AG09309 (cell line): ENCODE measurements at regions not wholly inside any gene's neighbourhood (a gene's known extent, or its start where the extent isn't known, plus 50 kb on each side); places are given as distances from the start of the nearest gene placed in this dataset.

ENCODE experiments used
- DNase-seq: peaks from one replicate; pipeline ENCODE4 v3.0.0-alpha.2; 2010; ENCODE audit warnings: low read depth
- H3K4me3 ChIP-seq: 2 replicates; pipeline ENCODE4 v1.5.1; 2011; ENCODE audit warnings: mild to moderate bottlenecking, low read depth, low read length, moderate library complexity; ENCODE audit not compliant: control insufficient read depth
- CTCF ChIP-seq: IDR thresholded peaks from 2 replicates; pipeline ENCODE4 v1.5.1; 2011; ENCODE audit warnings: mild to moderate bottlenecking, low read depth, low read length, inconsistent platforms; ENCODE audit not compliant: insufficient read depth, control insufficient read depth; ENCODE audit errors: missing control alignments

- no peak for DNase-seq
- H3K4me3 ChIP-seq, result no peak overlapping the region
- TF ChIP-seq CTCF, result no peak
These were observed 397.8 kb upstream of the HTR2A start for GRCh38 chr13:47294691-47295090.

- no peak for TF ChIP-seq CTCF
- no peak overlapping the region for H3K4me3 ChIP-seq
- no peak for DNase-seq
These were observed 394.3 kb upstream of the HTR2A start for GRCh38 chr13:47291107-47291656.

GRCh38 chr13:47289567-47289966, 392.7 kb upstream of the HTR2A start:
- TF ChIP-seq CTCF, result no peak

GRCh38 chr13:47288546-47288945, 391.7 kb upstream of the HTR2A start:
- TF ChIP-seq CTCF, result no peak
- no peak overlapping the region for H3K4me3 ChIP-seq
- no peak for DNase-seq

More at GRCh38 chr13:47289567-47289966, 392.7 kb upstream of the HTR2A start:
- DNase-seq, result no peak
- H3K4me3 ChIP-seq, result no peak overlapping the region

- TF ChIP-seq CTCF, result no peak
- no peak overlapping the region for H3K4me3 ChIP-seq
- no peak for DNase-seq
These were observed 390.5 kb upstream of the HTR2A start for GRCh38 chr13:47287291-47287751.

GRCh38 chr13:47281991-47282390, 385.1 kb upstream of the HTR2A start:
- no peak overlapping the region for H3K4me3 ChIP-seq
- no peak for DNase-seq
- no peak for TF ChIP-seq CTCF

GRCh38 chr13:47279920-47280319, 383.1 kb upstream of the HTR2A start:
- TF ChIP-seq CTCF, result no peak

More at GRCh38 chr13:47279920-47280319, 383.1 kb upstream of the HTR2A start:
- H3K4me3 ChIP-seq, result no peak overlapping the region
- no peak for DNase-seq
